Panc1 (cell line): ENCODE measurements at regions not wholly inside any gene's neighbourhood (a gene's known extent, or its start where the extent isn't known, plus 50 kb on each side); places are given as distances from the start of the nearest gene placed in this dataset.

ENCODE experiments used
- ATAC-seq: fragments of 200-7000 bp; cut with Tn5 transposase; 2 replicates; pipeline ENCODE4 v1.9.1; 2020; ENCODE audit warnings: mild to moderate bottlenecking, moderate library complexity
- BruUV-seq: library from RNA; stranded (reverse); fragments of 400-500 nt; replicated peaks from 2 replicates; lab custom pipeline; 2021; lab: Mats Ljungman, UMichigan
- CTCF ChIA-PET: fragments of 300-600 bp; sonication (Branson Sonifier 250); formaldehyde crosslinking; loops from one replicate; lab custom pipeline; 2022; ENCODE audit warnings: antibody characterized with exemption; lab: Charles Lee
- POLR2A ChIA-PET: fragments of 300-600 bp; sonication (Branson Sonifier 250); formaldehyde crosslinking; loops from one replicate; lab custom pipeline; 2022; ENCODE audit warnings: antibody characterized with exemption; lab: Charles Lee
- DNase-seq: peaks from one replicate; pipeline ENCODE4 v3.0.0-alpha.2; 2010; ENCODE audit warnings: low read depth, low spot score
- H3K27ac ChIP-seq: 2 replicates; pipeline ENCODE4 v1.5.1; 2011; ENCODE audit warnings: mild to moderate bottlenecking, low read length, inconsistent platforms
- H3K27me3 ChIP-seq: fragments of 200-500 bp; sonication (Bioruptor generic); 2 replicates; pipeline ENCODE4 v1.6.0; 2014; ENCODE audit warnings: low read length, inconsistent platforms; ENCODE audit not compliant: control insufficient read depth, insufficient read depth
- H3K36me3 ChIP-seq: fragments of 200-500 bp; sonication (Bioruptor generic); 2 replicates; pipeline ENCODE4 v1.5.1; 2014; ENCODE audit warnings: inconsistent platforms, mild to moderate bottlenecking, low read length, moderate library complexity; ENCODE audit not compliant: control insufficient read depth, insufficient read depth
- H3K4me1 ChIP-seq: 2 replicates; pipeline ENCODE4 v1.5.1; 2011; ENCODE audit warnings: inconsistent platforms, mild to moderate bottlenecking, low read length, moderate library complexity; ENCODE audit not compliant: control insufficient read depth, insufficient read depth
- H3K4me3 ChIP-seq, 2 experiments: 2 replicates each; pipeline ENCODE4 v1.5.1; 2011 to 2012; ENCODE audit warnings: low read depth in 2 of 2, low read length in 2 of 2, mild to moderate bottlenecking in 2 of 2, inconsistent platforms in 1 of 2, moderate library complexity in 1 of 2
- H3K9me3 ChIP-seq: fragments of 200-500 bp; sonication (Bioruptor generic); 2 replicates; pipeline ENCODE4 v1.5.1; 2014; ENCODE audit warnings: low read depth, mild to moderate bottlenecking, inconsistent platforms, low read length, moderate library complexity; ENCODE audit not compliant: control insufficient read depth, insufficient read depth
- CTCF ChIP-seq: fragments of 450-650 bp; IDR thresholded peaks from 2 replicates; pipeline ENCODE4 v1.5.1; 2017; ENCODE audit warnings: mild to moderate bottlenecking
- POLR2AphosphoS5 ChIP-seq: IDR thresholded peaks from 2 replicates; pipeline ENCODE4 v1.6.1; 2012; ENCODE audit warnings: mild to moderate bottlenecking, low read depth, low read length, moderate library complexity
- SIN3A ChIP-seq: IDR thresholded peaks from 2 replicates; pipeline ENCODE4 v1.6.1; 2012; ENCODE audit warnings: low read depth, mild to moderate bottlenecking, low read length, moderate library complexity, borderline replicate concordance; ENCODE audit not compliant: insufficient read depth
- TCF7L2 ChIP-seq: IDR thresholded peaks from 2 replicates; pipeline ENCODE4 v1.6.1; 2011; ENCODE audit warnings: mild to moderate bottlenecking, low read depth, low read length, inconsistent platforms
- in situ Hi-C: cut with HindIII; loops from 2 replicates; pipeline ENCODE4 v1.10.0; 2016; ENCODE audit warnings: low sequenced_read_pairs, low pct_unique_long_range_greater_than_20kb
- intact Hi-C: fragments of 100-400 bp; cut with micrococcal nuclease; formaldehyde crosslinking; loops from one replicate; pipeline ENCODE4 v1.10.0; 2022; ENCODE audit not compliant: unreplicated experiment
- TF ChIP-seq, protein P1 (sequence below), 2 experiments: IDR thresholded peaks; 2 replicates each; pipeline ENCODE4 v1.6.1; 2011 to 2012; ENCODE audit warnings: low read depth in 2 of 2, control low read depth in 1 of 2, low read length in 1 of 2, mild to moderate bottlenecking in 1 of 2, moderate library complexity in 1 of 2; ENCODE audit not compliant: insufficient read depth in 1 of 2

GRCh38 chr13:23969647-23970046, 72.3 kb upstream of the C1QTNF9B start:
- Histone ChIP-seq H3K4me3 (no peak overlapping the region), H3K27me3 (peaks cover 2% of the 10 kb centered on the region; the same call in 1 of the 2 replicates), H3K27ac (no peak overlapping the region), H3K4me1 (no peaks in the 10 kb centered on the region), H3K36me3 (no peaks in the 10 kb centered on the region), H3K9me3 (no peaks in the 10 kb centered on the region)
- POLR2A ChIA-PET: no interaction called here
- no peak for DNase-seq
- in situ Hi-C loops (no loop called here), intact Hi-C loops (no loop called here)
- CTCF ChIA-PET: no interaction called here
- BruUV-seq: no TSS peak
- TF ChIP-seq SIN3A: no peak
- TF ChIP-seq, protein P1, sequence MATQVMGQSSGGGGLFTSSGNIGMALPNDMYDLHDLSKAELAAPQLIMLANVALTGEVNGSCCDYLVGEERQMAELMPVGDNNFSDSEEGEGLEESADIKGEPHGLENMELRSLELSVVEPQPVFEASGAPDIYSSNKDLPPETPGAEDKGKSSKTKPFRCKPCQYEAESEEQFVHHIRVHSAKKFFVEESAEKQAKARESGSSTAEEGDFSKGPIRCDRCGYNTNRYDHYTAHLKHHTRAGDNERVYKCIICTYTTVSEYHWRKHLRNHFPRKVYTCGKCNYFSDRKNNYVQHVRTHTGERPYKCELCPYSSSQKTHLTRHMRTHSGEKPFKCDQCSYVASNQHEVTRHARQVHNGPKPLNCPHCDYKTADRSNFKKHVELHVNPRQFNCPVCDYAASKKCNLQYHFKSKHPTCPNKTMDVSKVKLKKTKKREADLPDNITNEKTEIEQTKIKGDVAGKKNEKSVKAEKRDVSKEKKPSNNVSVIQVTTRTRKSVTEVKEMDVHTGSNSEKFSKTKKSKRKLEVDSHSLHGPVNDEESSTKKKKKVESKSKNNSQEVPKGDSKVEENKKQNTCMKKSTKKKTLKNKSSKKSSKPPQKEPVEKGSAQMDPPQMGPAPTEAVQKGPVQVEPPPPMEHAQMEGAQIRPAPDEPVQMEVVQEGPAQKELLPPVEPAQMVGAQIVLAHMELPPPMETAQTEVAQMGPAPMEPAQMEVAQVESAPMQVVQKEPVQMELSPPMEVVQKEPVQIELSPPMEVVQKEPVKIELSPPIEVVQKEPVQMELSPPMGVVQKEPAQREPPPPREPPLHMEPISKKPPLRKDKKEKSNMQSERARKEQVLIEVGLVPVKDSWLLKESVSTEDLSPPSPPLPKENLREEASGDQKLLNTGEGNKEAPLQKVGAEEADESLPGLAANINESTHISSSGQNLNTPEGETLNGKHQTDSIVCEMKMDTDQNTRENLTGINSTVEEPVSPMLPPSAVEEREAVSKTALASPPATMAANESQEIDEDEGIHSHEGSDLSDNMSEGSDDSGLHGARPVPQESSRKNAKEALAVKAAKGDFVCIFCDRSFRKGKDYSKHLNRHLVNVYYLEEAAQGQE (IDR thresholded peaks at IDR 0.05; ENCODE audit: insufficient read depth in 1 of 2, low read depth in 2 of 2, low read length in 1 of 2): no peak
- TF ChIP-seq CTCF: no peak
- TF ChIP-seq POLR2AphosphoS5: no peak
- no peak for TF ChIP-seq TCF7L2
- no peak for ATAC-seq

DNA sequence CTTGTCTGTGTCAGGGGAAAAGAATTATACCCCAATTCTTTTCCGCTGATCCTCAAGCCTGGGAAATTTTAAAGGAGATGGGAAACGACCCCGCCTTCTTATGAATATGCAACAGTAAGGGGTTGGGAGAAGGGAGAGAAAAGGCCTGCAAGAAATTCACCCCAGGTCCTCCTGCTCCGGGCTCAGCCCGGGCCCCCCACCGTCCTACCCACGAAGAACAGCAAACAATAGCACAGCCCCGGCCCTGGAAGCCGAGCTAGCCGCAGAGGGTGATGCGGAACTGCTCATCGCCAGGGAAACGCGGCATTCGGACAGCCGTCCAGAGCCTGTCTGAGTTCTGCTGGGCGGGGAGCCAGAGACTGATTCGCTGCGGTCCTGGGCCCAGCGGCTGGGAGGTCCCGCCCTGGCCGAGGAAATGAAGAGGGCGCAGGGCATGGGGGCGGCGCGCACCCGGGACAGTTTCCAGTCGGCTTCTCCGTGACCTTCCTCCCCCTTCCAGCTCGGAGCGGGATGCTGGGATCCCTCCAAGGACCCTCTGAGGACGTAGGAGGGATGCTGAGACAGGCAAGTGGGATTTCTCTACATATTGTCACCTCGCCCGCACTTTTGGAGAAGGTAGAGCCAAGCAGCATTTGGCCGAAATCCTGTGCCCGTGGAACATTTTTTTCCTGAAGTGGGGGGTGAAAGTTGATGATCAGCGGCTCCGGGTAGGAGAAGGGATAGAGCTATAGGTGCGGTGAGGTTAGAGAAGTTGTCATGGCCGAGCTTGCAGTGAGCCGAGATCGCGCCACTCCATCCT, 82.3 kb upstream of the C1QTNF9B start:
- Histone ChIP-seq H3K27ac (no peak overlapping the region), H3K9me3 (no peaks in the 10 kb centered on the region), H3K4me1 (no peaks in the 10 kb centered on the region), H3K27me3 (peaks cover 8% of the 10 kb centered on the region), H3K4me3 (peak overlapping the region; percentile 46 to 52), H3K36me3 (no peaks in the 10 kb centered on the region)
- ChIA-PET CTCF (no interaction called here), POLR2A (no interaction called here)
- ATAC-seq (peak; percentile 91), DNase-seq (no peak)
- in situ Hi-C loops (no loop called here), intact Hi-C loops (no loop called here)
- TF ChIP-seq TCF7L2: no peak
- TF ChIP-seq POLR2AphosphoS5: no peak
- no TSS peak for BruUV-seq

DNA sequence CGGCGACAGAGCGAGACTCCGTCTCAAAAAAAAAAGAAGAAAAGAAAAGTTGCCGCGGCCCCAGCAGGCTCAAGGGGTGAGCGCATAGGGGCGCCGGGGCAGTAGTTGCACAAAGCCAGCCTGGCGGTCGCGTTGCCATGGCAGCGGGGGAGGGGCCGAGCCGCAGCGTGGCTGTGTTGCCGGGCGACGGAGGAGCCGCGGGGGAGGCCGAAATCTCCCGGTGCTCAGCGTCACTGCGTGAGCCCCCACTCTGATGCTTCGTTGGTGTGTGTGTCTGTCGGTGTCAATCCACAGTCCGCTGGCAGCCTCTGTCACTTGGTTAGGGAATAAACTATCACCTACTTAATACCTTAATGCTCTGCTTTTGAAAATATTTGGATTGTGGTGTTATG, 82.9 kb upstream of the C1QTNF9B start:
- Histone ChIP-seq H3K27ac (no peak overlapping the region), H3K27me3 (peaks cover 8% of the 10 kb centered on the region), H3K36me3 (no peaks in the 10 kb centered on the region), H3K4me1 (no peaks in the 10 kb centered on the region), H3K4me3 (peak overlapping the region; percentile 46 to 52), H3K9me3 (no peaks in the 10 kb centered on the region)
- ChIA-PET POLR2A (no interaction called here), CTCF (no interaction called here)
- no peak for DNase-seq
- ATAC-seq: peak; percentile 71
- intact Hi-C loops: no loop called here
- in situ Hi-C loops: no loop called here
- BruUV-seq: no TSS peak
- TF ChIP-seq, protein P1 (IDR thresholded peaks at IDR 0.05; ENCODE audit: insufficient read depth in 1 of 2, low read depth in 2 of 2, low read length in 1 of 2): no peak
- TF ChIP-seq POLR2AphosphoS5 (no peak), SIN3A (no peak), CTCF (no peak), TCF7L2 (no peak)
